Immature natural killer cell (primary cell): ENCODE measurements at regions not wholly inside any gene's neighbourhood (a gene's known extent, or its start where the extent isn't known, plus 50 kb on each side); places are given as distances from the start of the nearest gene placed in this dataset.

Experiments used
- DNase-seq, 3 donors: peaks; one replicate each; pipeline ENCODE4 v3.0.0; 2022; ENCODE audit warnings: mixed read lengths in 1 of 3
- H3K27ac Mint-ChIP-seq, 6 donors: one replicate each; pipeline ENCODE4 v1.8.0; 2020; ENCODE audit warnings: mixed read lengths in 6 of 6, mild to moderate bottlenecking in 5 of 6, inconsistent platforms in 4 of 6, moderate library complexity in 3 of 6
- H3K27me3 Mint-ChIP-seq, 3 donors: one replicate each; pipeline ENCODE4 v1.8.0; 2020 to 2021; ENCODE audit warnings: low read depth in 3 of 3, mild to moderate bottlenecking in 3 of 3, mixed read lengths in 3 of 3, moderate library complexity in 3 of 3, inconsistent platforms in 1 of 3
- H3K36me3 Mint-ChIP-seq, 3 donors: one replicate each; pipeline ENCODE4 v1.8.0; 2020; ENCODE audit warnings: mixed read lengths in 3 of 3, inconsistent platforms in 2 of 3, mild to moderate bottlenecking in 2 of 3
- H3K4me1 Mint-ChIP-seq, 2 donors: one replicate each; pipeline ENCODE4 v1.8.0; 2020; ENCODE audit warnings: inconsistent platforms in 2 of 2, mild to moderate bottlenecking in 2 of 2, mixed read lengths in 2 of 2, moderate library complexity in 1 of 2
- H3K4me3 Mint-ChIP-seq, 5 donors: one replicate each; pipeline ENCODE4 v1.8.0; 2020; ENCODE audit warnings: mild to moderate bottlenecking in 5 of 5, mixed read lengths in 5 of 5, inconsistent platforms in 3 of 5, moderate library complexity in 3 of 5
- H3K9me3 Mint-ChIP-seq, 6 donors: one replicate each; pipeline ENCODE4 v1.8.0; 2020; ENCODE audit warnings: mild to moderate bottlenecking in 6 of 6, mixed read lengths in 6 of 6, inconsistent platforms in 4 of 6, moderate library complexity in 3 of 6

DNA sequence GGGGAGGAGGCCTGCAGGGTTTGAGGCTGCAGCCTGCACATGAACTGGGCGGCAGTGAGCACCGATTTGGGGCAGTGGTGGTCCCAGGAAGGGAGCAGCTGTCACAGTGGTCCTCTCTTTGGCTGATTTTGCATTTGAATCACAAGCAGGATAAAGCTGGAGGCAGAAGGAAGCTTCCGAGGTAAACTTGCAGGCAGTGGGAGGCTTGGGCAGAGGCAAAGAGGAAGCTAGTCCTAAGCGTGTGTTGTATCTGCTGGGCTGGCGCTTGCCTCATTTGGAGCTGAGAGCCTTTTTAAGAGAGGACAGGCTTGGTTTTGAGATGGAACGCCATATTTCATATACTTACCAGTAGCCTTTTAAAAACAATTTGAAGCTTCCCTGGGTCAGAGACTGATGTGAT, 177.2 kb upstream of the PODXL start:
- Mint-ChIP-seq H3K27ac (no peak overlapping the region), H3K4me3 (no peak overlapping the region), H3K27me3 (peaks cover 4 to 24% (median 10%) of the 10 kb centered on the region in 3 donors), H3K4me1 (no peaks in the 10 kb centered on the region), H3K9me3 (no peaks in the 10 kb centered on the region), H3K36me3 (no peaks in the 10 kb centered on the region)
- no peak for DNase-seq

- H3K36me3 Mint-ChIP-seq: no peaks in the 10 kb centered on the region
- no peaks in the 10 kb centered on the region for H3K4me1 Mint-ChIP-seq
- H3K27me3 Mint-ChIP-seq: peaks cover 4 to 9% (median 5%) of the 10 kb centered on the region in 3 donors
- no peak overlapping the region for H3K4me3 Mint-ChIP-seq
- H3K9me3 Mint-ChIP-seq: peaks cover 0 to 3% (median 0%) of the 10 kb centered on the region in 6 donors
- H3K27ac Mint-ChIP-seq: no peak overlapping the region
- no peak for DNase-seq
Measured at GRCh38 chr7:131727189-131727588, 170.8 kb upstream of the PODXL start.

GRCh38 chr7:131726686-131727085, 170.3 kb upstream of the PODXL start:
- Mint-ChIP-seq H3K4me1 (no peaks in the 10 kb centered on the region), H3K27ac (no peak overlapping the region)

DNA sequence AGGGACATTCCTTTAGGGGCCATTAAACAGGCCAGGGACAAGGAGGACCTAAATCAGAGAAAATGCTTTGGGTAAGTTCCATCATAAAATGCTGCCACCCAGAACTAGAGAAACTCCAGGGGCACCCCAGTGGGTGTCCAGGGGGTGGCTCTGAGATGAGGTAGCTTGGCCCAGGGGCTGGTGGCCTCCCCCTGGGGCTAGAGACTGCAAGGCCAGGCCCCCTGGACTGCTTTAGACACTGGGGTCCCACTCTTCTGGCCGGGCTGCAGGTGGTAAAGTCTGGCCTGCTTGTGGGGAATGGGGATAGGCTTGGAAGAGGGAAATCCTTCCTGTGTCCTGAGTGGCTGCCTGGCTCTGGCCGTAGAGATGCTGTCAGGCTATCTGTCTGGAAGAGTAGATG, 169.6 kb upstream of the PODXL start:
- no peaks in the 10 kb centered on the region for H3K36me3 Mint-ChIP-seq
- no peak for DNase-seq
- H3K4me3 Mint-ChIP-seq: no peak overlapping the region
- peaks cover 4% of the 10 kb centered on the region in 3 donors for H3K27me3 Mint-ChIP-seq
- H3K9me3 Mint-ChIP-seq: peaks cover 0 to 3% (median 0%) of the 10 kb centered on the region in 6 donors
- H3K4me1 Mint-ChIP-seq: no peaks in the 10 kb centered on the region
- no peak overlapping the region for H3K27ac Mint-ChIP-seq

More at GRCh38 chr7:131726686-131727085, 170.3 kb upstream of the PODXL start:
- Mint-ChIP-seq H3K4me3 (no peak overlapping the region), H3K9me3 (peaks cover 0 to 3% (median 0%) of the 10 kb centered on the region in 6 donors), H3K36me3 (no peaks in the 10 kb centered on the region), H3K27me3 (peaks cover 4% of the 10 kb centered on the region in 3 donors)
- DNase-seq: no peak

DNA sequence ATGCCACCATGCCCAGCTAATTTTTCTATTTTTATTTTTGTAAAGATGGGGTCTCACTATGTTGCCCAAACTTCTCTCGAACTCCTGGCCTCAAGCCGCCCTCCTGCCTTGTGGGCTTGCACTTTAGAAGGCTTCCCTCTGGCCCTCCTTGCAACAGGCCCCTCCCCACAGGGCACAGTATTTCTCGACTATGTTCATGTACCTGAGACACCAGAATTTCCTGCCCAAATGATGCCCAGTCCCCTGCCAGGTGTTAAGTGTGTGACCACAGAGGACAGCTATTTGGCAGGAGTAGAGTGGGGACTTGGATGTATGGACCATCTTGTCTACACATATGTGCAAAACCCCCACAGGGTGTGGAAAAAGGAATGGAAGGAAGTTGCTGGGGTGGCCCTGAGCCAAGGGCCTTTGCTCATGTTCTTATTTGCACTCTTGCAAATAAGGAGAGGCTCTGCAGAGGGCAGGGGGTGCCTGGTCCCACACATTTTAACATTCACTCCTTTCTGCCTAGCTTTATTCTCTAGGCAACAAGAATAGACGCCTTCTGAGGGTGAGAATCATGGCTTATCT, 168.4 kb upstream of the PODXL start:
- Mint-ChIP-seq H3K27ac (no peak overlapping the region), H3K4me3 (no peak overlapping the region), H3K27me3 (peaks cover 1 to 8% (median 4%) of the 10 kb centered on the region in 3 donors), H3K4me1 (no peaks in the 10 kb centered on the region), H3K9me3 (peaks cover 0 to 3% (median 0%) of the 10 kb centered on the region in 6 donors), H3K36me3 (no peaks in the 10 kb centered on the region)
- DNase-seq: no peak

- no peak overlapping the region for H3K4me3 Mint-ChIP-seq
- H3K27ac Mint-ChIP-seq: no peak overlapping the region
- no peaks in the 10 kb centered on the region for H3K36me3 Mint-ChIP-seq
- no peaks in the 10 kb centered on the region for H3K4me1 Mint-ChIP-seq
- peaks cover 0 to 3% (median 0%) of the 10 kb centered on the region in 6 donors for H3K9me3 Mint-ChIP-seq
- peaks cover 1 to 8% (median 6%) of the 10 kb centered on the region in 3 donors for H3K27me3 Mint-ChIP-seq
- no peak for DNase-seq
Measured at GRCh38 chr7:131723926-131724325, 167.5 kb upstream of the PODXL start.

GRCh38 chr7:131722371-131722770, 165.9 kb upstream of the PODXL start:
- H3K27me3 Mint-ChIP-seq: peaks cover 1 to 12% (median 6%) of the 10 kb centered on the region in 3 donors
- H3K4me1 Mint-ChIP-seq: no peaks in the 10 kb centered on the region

DNA sequence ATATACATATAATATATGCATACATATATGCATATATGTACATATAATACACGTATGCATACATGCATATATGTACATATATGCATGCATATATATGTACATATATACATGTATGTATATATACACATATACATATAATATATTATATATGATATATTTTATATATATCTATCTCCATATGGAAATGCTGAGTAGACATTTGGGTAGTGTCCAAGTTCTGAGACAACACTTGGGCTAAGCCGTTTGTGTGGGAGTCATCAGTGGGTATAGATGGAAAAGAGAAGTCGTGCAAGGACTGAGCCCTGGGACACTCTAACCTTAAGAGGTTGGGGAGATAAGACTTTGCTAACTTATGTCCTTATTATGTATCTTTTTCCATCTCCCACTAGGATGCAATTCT, 165.2 kb upstream of the PODXL start:
- Mint-ChIP-seq H3K27ac (no peak overlapping the region), H3K27me3 (peaks cover 1 to 12% (median 6%) of the 10 kb centered on the region in 3 donors), H3K4me3 (no peak overlapping the region), H3K36me3 (no peaks in the 10 kb centered on the region), H3K9me3 (peaks cover 0 to 3% (median 0%) of the 10 kb centered on the region in 6 donors), H3K4me1 (no peaks in the 10 kb centered on the region)
- DNase-seq: no peak

More at GRCh38 chr7:131722371-131722770, 165.9 kb upstream of the PODXL start:
- Mint-ChIP-seq H3K4me3 (no peak overlapping the region), H3K9me3 (no peaks in the 10 kb centered on the region), H3K27ac (no peak overlapping the region), H3K36me3 (no peaks in the 10 kb centered on the region)
- no peak for DNase-seq

- Mint-ChIP-seq H3K9me3 (peaks cover 0 to 3% (median 0%) of the 10 kb centered on the region in 6 donors), H3K4me1 (no peaks in the 10 kb centered on the region), H3K27ac (no peak overlapping the region), H3K36me3 (no peaks in the 10 kb centered on the region), H3K4me3 (no peak overlapping the region), H3K27me3 (peaks cover 3 to 12% (median 6%) of the 10 kb centered on the region in 3 donors)
- no peak for DNase-seq
Measured at GRCh38 chr7:131720703-131721102, 164.3 kb upstream of the PODXL start.

GRCh38 chr7:131717181-131717580, 160.8 kb upstream of the PODXL start:
- no peak for DNase-seq
- no peaks in the 10 kb centered on the region for H3K4me1 Mint-ChIP-seq
- H3K36me3 Mint-ChIP-seq: no peaks in the 10 kb centered on the region
- H3K27me3 Mint-ChIP-seq: peaks cover 6 to 11% (median 8%) of the 10 kb centered on the region in 3 donors
- H3K4me3 Mint-ChIP-seq: no peak overlapping the region
- H3K9me3 Mint-ChIP-seq: peaks cover 0 to 3% (median 0%) of the 10 kb centered on the region in 6 donors
- H3K27ac Mint-ChIP-seq: no peak overlapping the region

- H3K27me3 Mint-ChIP-seq: peaks cover 1 to 7% (median 3%) of the 10 kb centered on the region in 3 donors
- H3K4me1 Mint-ChIP-seq: no peaks in the 10 kb centered on the region
- no peaks in the 10 kb centered on the region for H3K36me3 Mint-ChIP-seq
- no peak overlapping the region for H3K4me3 Mint-ChIP-seq
- no peak overlapping the region for H3K27ac Mint-ChIP-seq
- H3K9me3 Mint-ChIP-seq: peaks cover 0 to 6% (median 0%) of the 10 kb centered on the region in 6 donors
- DNase-seq: no peak
Measured at GRCh38 chr7:131699323-131699722, 142.9 kb upstream of the PODXL start.

- Mint-ChIP-seq H3K36me3 (no peaks in the 10 kb centered on the region), H3K4me1 (no peaks in the 10 kb centered on the region), H3K9me3 (no peaks in the 10 kb centered on the region), H3K4me3 (no peak overlapping the region), H3K27ac (peak overlapping the region in 1 of 6 donors; percentile 48), H3K27me3 (peaks cover 4 to 18% (median 11%) of the 10 kb centered on the region in 3 donors)
- DNase-seq: peak in 1 of 3 donors; percentile 1
Measured at GRCh38 chr7:131692131-131692960, 135.9 kb upstream of the PODXL start.

DNA sequence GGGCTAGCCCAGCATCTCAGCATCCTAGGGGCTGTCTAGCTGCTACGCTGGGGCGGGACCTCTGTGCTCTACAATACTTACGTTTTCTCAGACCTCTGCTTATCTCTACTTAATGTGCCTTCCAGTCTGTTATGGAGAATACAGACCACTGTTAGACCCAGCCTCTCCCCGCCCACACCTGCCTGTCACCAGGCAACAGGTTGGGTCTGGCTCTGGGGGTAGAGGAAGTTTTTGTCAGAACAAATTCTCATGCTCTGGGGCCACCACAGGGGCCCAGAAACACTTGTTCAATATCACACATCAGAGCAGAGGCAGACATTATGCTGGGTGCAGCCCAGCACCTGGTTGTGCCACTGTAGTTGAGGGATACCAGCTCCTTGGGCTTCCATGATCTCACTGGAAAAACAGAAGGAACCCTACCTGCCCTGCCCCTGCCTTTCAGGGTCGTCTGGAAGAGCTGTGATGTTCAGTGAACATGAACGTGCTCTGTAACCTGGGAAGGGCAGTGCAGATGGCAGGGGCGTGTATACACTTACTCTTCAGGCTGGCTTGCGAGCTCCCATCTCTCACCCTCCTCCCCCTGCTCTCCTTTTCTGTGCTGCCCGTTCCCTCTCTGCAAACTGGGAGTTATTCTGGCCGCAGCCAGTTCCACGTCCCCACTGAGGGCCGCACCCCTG, 135.2 kb upstream of the PODXL start:
- H3K27me3 Mint-ChIP-seq: peaks cover 4 to 23% (median 11%) of the 10 kb centered on the region in 3 donors
- no peak for DNase-seq
- no peak overlapping the region for H3K4me3 Mint-ChIP-seq
- H3K4me1 Mint-ChIP-seq: no peaks in the 10 kb centered on the region
- H3K36me3 Mint-ChIP-seq: no peaks in the 10 kb centered on the region
- H3K9me3 Mint-ChIP-seq: no peaks in the 10 kb centered on the region
- H3K27ac Mint-ChIP-seq: no peak overlapping the region

DNA sequence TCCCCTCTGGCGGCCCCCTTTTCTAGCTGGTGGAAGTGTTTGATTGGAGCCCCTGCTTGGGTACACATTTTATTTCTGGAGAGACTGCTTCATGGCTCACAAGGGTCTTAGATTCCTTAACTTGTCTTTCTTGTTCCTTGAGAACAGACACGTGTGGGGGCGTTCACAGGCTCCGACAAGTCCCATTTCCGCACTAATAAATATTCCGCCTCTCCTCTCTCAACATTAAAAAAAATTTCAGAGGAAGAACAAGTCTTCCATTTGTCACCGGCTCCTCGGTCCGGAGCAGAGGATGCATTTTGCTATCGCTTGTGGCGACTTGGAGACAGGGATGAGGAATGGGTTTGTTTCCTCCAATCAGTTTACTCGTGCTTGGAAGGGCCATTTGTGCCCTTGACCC, 134.0 kb upstream of the PODXL start:
- DNase-seq: no peak
- Mint-ChIP-seq H3K4me1 (no peaks in the 10 kb centered on the region), H3K36me3 (no peaks in the 10 kb centered on the region), H3K27me3 (peaks cover 4 to 23% (median 10%) of the 10 kb centered on the region in 3 donors), H3K27ac (no peak overlapping the region), H3K9me3 (no peaks in the 10 kb centered on the region), H3K4me3 (no peak overlapping the region)
